ENCODE measurements at regions not wholly inside any gene's neighbourhood (a gene's known extent, or its start where the extent isn't known, plus 50 kb on each side); places are given as distances from the start of the nearest gene placed in this dataset.

DNA sequence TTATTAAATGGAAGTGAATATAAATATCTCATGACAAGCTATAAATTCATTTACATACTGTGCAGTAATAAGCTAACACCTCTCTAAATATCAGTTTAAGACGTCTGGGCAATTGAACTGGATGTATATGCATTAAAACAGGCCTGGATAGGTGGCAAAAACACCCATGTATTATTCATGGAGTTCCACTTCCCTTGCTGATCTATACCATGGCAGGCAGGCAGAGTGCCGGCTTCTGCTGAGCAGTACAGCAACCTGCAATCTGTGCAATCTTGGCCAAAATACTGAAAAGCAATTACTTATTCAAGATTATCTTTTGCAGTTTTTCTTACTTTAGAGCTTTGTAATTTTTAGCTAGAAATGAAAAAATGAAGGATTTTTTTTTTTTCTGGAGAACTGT lies 112.1 kb upstream of the PIEZO2 start (continued):
- TF ChIP-seq PHF21A (CRISPR knock-in tag; IDR thresholded peaks at IDR 0.05) (no peak), CCDC6 (CRISPR knock-in tag; IDR thresholded peaks at IDR 0.05) (no peak), ZNF232 (CRISPR knock-in tag; IDR thresholded peaks at IDR 0.05; ENCODE audit: borderline replicate concordance) (no peak)
- TF ChIP-seq, protein P1, sequence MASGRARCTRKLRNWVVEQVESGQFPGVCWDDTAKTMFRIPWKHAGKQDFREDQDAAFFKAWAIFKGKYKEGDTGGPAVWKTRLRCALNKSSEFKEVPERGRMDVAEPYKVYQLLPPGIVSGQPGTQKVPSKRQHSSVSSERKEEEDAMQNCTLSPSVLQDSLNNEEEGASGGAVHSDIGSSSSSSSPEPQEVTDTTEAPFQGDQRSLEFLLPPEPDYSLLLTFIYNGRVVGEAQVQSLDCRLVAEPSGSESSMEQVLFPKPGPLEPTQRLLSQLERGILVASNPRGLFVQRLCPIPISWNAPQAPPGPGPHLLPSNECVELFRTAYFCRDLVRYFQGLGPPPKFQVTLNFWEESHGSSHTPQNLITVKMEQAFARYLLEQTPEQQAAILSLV (CRISPR knock-in tag; IDR thresholded peaks at IDR 0.05; ENCODE audit: borderline replicate concordance) = no peak
- TF ChIP-seq, protein P2, sequence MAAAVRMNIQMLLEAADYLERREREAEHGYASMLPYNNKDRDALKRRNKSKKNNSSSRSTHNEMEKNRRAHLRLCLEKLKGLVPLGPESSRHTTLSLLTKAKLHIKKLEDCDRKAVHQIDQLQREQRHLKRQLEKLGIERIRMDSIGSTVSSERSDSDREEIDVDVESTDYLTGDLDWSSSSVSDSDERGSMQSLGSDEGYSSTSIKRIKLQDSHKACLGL (CRISPR knock-in tag; IDR thresholded peaks at IDR 0.05) = no peak
- TF ChIP-seq, protein P3, sequence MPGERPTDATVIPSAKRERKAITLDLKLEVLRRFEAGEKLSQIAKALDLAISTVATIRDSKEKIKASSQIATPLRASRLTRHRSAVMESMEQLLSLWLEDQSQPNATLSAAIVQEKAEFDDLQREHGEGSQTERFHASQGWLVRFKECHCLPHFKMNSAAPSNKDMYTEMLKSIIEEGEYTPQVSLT (CRISPR knock-in tag; IDR thresholded peaks at IDR 0.05; ENCODE audit: borderline replicate concordance, low read depth) = no peak

DNA sequence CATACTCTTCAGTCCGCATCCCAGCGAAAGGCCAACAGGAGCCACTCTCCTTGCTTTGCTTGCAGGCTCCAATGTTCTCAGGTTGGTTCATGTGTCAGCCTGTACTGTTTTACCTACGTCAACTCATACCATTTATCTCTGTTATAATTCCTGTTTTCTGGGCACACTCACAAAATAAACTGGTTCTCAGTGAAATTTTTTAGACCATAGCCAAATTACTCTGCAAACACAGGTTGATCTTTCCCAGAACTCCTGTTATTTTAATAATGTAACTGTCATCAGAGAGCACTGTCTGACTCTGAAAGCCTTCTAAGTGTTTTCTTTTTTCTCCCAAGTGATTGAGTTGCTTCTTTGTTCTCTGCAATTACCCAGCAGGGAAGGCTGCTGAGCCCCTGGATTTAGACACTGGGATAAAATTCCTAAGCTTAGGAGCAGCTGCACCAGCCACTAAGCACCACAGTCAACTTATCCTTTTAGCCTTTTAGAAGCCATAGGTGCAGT lies 111.6 kb upstream of the PIEZO2 start:
- Histone ChIP-seq H3K27me3 (ENCODE audit: control insufficient read depth in 1 of 2, insufficient read depth in 2 of 2, low read length in 2 of 2) (no peaks in the 10 kb centered on the region), H3K9ac (ENCODE audit: insufficient read depth, low read depth, low read length) (no peak overlapping the region), H3K79me2 (ENCODE audit: insufficient read depth, low read length) (no peaks in the 10 kb centered on the region), H4K20me1 (ENCODE audit: insufficient read depth, low read length) (no peaks in the 10 kb centered on the region), H3K4me1 (ENCODE audit: insufficient read depth, low read length) (no peaks in the 10 kb centered on the region), H2AFZ (ENCODE audit: low read length) (no peak overlapping the region), H3K36me3 (replicated peaks in 1 of 2; ENCODE audit: control insufficient read depth in 1 of 2, insufficient read depth in 2 of 2, low read length in 2 of 2) (no peaks in the 10 kb centered on the region), H3K9me3 (ENCODE audit: low read length) (peaks cover 10% of the 10 kb centered on the region), H3K27ac (ENCODE audit: extremely low read length, insufficient read depth, low read length) (no peak overlapping the region), H3K4me3 (replicated peaks in 1 of 3; ENCODE audit: insufficient read depth in 1 of 3, low read depth in 2 of 3, low read length in 3 of 3) (no peak overlapping the region), H3K4me2 (ENCODE audit: low read depth, low read length) (no peak overlapping the region)
- intact Hi-C loops (cut with micrococcal nuclease; ENCODE audit: unreplicated experiment) = no loop called here
- DNase-seq (ENCODE audit: low spot score) = no peak
- FAIRE-seq = no peak
- 53% methylated on average over 3 of the region's 3 CpGs for WGBS (ENCODE audit: low lambda C conversion rate)
- in situ Hi-C loops (cut with HindIII; ENCODE audit: extremely low pct_ligation_motif_present, low pct_unique_long_range_greater_than_20kb) = no loop called here
- no peak for ATAC-seq
- POLR2A ChIA-PET = no interaction called here
- BruUV-seq (replicated peaks) = no TSS peak
- TF ChIP-seq MEIS1 (CRISPR knock-in tag; IDR thresholded peaks at IDR 0.05; ENCODE audit: borderline replicate concordance) (no peak), ETV6 (CRISPR knock-in tag; conservative IDR thresholded peaks at IDR 0.05) (no peak), YEATS4 (CRISPR knock-in tag; IDR thresholded peaks at IDR 0.05; ENCODE audit: borderline replicate concordance) (no peak)
- TF ChIP-seq, protein P4, sequence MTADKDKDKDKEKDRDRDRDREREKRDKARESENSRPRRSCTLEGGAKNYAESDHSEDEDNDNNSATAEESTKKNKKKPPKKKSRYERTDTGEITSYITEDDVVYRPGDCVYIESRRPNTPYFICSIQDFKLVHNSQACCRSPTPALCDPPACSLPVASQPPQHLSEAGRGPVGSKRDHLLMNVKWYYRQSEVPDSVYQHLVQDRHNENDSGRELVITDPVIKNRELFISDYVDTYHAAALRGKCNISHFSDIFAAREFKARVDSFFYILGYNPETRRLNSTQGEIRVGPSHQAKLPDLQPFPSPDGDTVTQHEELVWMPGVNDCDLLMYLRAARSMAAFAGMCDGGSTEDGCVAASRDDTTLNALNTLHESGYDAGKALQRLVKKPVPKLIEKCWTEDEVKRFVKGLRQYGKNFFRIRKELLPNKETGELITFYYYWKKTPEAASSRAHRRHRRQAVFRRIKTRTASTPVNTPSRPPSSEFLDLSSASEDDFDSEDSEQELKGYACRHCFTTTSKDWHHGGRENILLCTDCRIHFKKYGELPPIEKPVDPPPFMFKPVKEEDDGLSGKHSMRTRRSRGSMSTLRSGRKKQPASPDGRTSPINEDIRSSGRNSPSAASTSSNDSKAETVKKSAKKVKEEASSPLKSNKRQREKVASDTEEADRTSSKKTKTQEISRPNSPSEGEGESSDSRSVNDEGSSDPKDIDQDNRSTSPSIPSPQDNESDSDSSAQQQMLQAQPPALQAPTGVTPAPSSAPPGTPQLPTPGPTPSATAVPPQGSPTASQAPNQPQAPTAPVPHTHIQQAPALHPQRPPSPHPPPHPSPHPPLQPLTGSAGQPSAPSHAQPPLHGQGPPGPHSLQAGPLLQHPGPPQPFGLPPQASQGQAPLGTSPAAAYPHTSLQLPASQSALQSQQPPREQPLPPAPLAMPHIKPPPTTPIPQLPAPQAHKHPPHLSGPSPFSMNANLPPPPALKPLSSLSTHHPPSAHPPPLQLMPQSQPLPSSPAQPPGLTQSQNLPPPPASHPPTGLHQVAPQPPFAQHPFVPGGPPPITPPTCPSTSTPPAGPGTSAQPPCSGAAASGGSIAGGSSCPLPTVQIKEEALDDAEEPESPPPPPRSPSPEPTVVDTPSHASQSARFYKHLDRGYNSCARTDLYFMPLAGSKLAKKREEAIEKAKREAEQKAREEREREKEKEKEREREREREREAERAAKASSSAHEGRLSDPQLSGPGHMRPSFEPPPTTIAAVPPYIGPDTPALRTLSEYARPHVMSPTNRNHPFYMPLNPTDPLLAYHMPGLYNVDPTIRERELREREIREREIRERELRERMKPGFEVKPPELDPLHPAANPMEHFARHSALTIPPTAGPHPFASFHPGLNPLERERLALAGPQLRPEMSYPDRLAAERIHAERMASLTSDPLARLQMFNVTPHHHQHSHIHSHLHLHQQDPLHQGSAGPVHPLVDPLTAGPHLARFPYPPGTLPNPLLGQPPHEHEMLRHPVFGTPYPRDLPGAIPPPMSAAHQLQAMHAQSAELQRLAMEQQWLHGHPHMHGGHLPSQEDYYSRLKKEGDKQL (CRISPR knock-in tag; IDR thresholded peaks at IDR 0.05; ENCODE audit: low read depth) = no peak
- CTCF ChIA-PET (ENCODE audit: low intra/inter-chr PET ratio, low total read pairs) = no interaction called here
